ENCODE measurements at regions not wholly inside any gene's neighbourhood (a gene's known extent, or its start where the extent isn't known, plus 50 kb on each side); places are given as distances from the start of the nearest gene placed in this dataset.

- no peak for TF ChIP-seq CTCF (IDR thresholded peaks at IDR 0.05; ENCODE audit: extremely low read depth, insufficient read depth, missing control alignments)
- in situ Hi-C loops (cut with MboI; ENCODE audit: low pct_unique_long_range_greater_than_20kb, low sequenced_read_pairs, unreplicated experiment), result no loop called here
- no peak for DNase-seq (ENCODE audit: low spot score)
Observed at GRCh38 chr2:145169285-145169684, 649.4 kb upstream of the ZEB2 start.

GRCh38 chr2:145168091-145168490 lies 648.2 kb upstream of the ZEB2 start:
- DNase-seq (ENCODE audit: low spot score), result no peak
- TF ChIP-seq CTCF (IDR thresholded peaks at IDR 0.05; ENCODE audit: extremely low read depth, insufficient read depth, missing control alignments), result no peak
- in situ Hi-C loops (cut with MboI; ENCODE audit: low pct_unique_long_range_greater_than_20kb, low sequenced_read_pairs, unreplicated experiment), result no loop called here

- no peak for DNase-seq (ENCODE audit: low spot score)
- no peak for TF ChIP-seq CTCF (IDR thresholded peaks at IDR 0.05; ENCODE audit: extremely low read depth, insufficient read depth, missing control alignments)
- in situ Hi-C loops (cut with MboI; ENCODE audit: low pct_unique_long_range_greater_than_20kb, low sequenced_read_pairs, unreplicated experiment), result no loop called here
Observed at GRCh38 chr2:145166731-145167302, 646.9 kb upstream of the ZEB2 start.

GRCh38 chr2:145161656-145162055 lies 641.7 kb upstream of the ZEB2 start:
- TF ChIP-seq CTCF (IDR thresholded peaks at IDR 0.05; ENCODE audit: extremely low read depth, insufficient read depth, missing control alignments), result no peak
- in situ Hi-C loops (cut with MboI; ENCODE audit: low pct_unique_long_range_greater_than_20kb, low sequenced_read_pairs, unreplicated experiment), result no loop called here
- no peak for DNase-seq (ENCODE audit: low spot score)

GRCh38 chr2:145160855-145161254 lies 640.9 kb upstream of the ZEB2 start:
- no peak for TF ChIP-seq CTCF (IDR thresholded peaks at IDR 0.05; ENCODE audit: extremely low read depth, insufficient read depth, missing control alignments)
- no peak for DNase-seq (ENCODE audit: low spot score)
- in situ Hi-C loops (cut with MboI; ENCODE audit: low pct_unique_long_range_greater_than_20kb, low sequenced_read_pairs, unreplicated experiment), result no loop called here

- no peak for TF ChIP-seq CTCF (IDR thresholded peaks at IDR 0.05; ENCODE audit: extremely low read depth, insufficient read depth, missing control alignments)
- in situ Hi-C loops (cut with MboI; ENCODE audit: low pct_unique_long_range_greater_than_20kb, low sequenced_read_pairs, unreplicated experiment), result no loop called here
- no peak for DNase-seq (ENCODE audit: low spot score)
Observed at GRCh38 chr2:145159676-145160075, 639.8 kb upstream of the ZEB2 start.

All from GM13977 (cell line).